ENCODE measurements at regions not wholly inside any gene's neighbourhood (a gene's known extent, or its start where the extent isn't known, plus 50 kb on each side); places are given as distances from the start of the nearest gene placed in this dataset.

- TF ChIP-seq CTCF (IDR thresholded peaks at IDR 0.05): no peak
- TF ChIP-seq EZH2 (IDR thresholded peaks at IDR 0.05; ENCODE audit: borderline replicate concordance, insufficient read depth, low read depth, low read length, poor library complexity, severe bottlenecking): no peak
These were observed 468.2 kb downstream of the ZIC3 start for GRCh38 chrX:138034136-138034535.
